Left ventricle myocardium superior (tissue), 1 donor: ENCODE measurements at regions not wholly inside any gene's neighbourhood (a gene's known extent, or its start where the extent isn't known, plus 50 kb on each side); places are given as distances from the start of the nearest gene placed in this dataset.
"Not testable (repeated sequence)": the region's sequence is repeated elsewhere in the genome, so short reads cannot be mapped to it uniquely, and the experiment has no call there.

Experiments used
- ATAC-seq: fragments of 200-7000 bp; cut with Tn5 transposase; one replicate; pipeline ENCODE4 v1.9.1; 2020; ENCODE audit warnings: mild to moderate bottlenecking, moderate library complexity
- DNase-seq: peaks from one replicate; pipeline ENCODE4 v3.0.0-alpha.2; 2020
- intact Hi-C: fragments of 100-400 bp; cut with micrococcal nuclease; formaldehyde crosslinking; loops from one replicate; pipeline ENCODE4 v1.11.0; 2022
- donor health status: DM: no; HTN: yes; CAD: no; lungs with severe emphysema.

GRCh38 chr11:70888061-70888460 lies 364.3 kb downstream of the SHANK2 start:
- ATAC-seq (no peak), DNase-seq (no peak)
- intact Hi-C loops = no loop called here

GRCh38 chr11:70889411-70889810 lies 363.0 kb downstream of the SHANK2 start:
- DNase-seq (no peak), ATAC-seq (no peak)
- intact Hi-C loops = no loop called here

GRCh38 chr11:70891844-70892380 lies 360.5 kb downstream of the SHANK2 start:
- ATAC-seq (no peak), DNase-seq (no peak)
- intact Hi-C loops = no loop called here

- no peak for ATAC-seq
- intact Hi-C loops = no loop called here
- no peak for DNase-seq
Measured at GRCh38 chr11:70892889-70893288, 359.5 kb downstream of the SHANK2 start.

GRCh38 chr11:70894566-70895365 lies 357.6 kb downstream of the SHANK2 start:
- intact Hi-C loops = no loop called here
- ATAC-seq (no peak), DNase-seq (no peak)

- no peak for ATAC-seq
- DNase-seq = no peak
- intact Hi-C loops = no loop called here
Measured at GRCh38 chr11:70895366-70895670, 357.1 kb downstream of the SHANK2 start.

GRCh38 chr11:70897429-70897828 lies 354.9 kb downstream of the SHANK2 start:
- DNase-seq (no peak), ATAC-seq (no peak)
- intact Hi-C loops = no loop called here

- ATAC-seq (no peak), DNase-seq (no peak)
- intact Hi-C loops = no loop called here
Measured at GRCh38 chr11:70899616-70900015, 352.8 kb downstream of the SHANK2 start.

GRCh38 chr11:70900540-70900939 lies 351.8 kb downstream of the SHANK2 start:
- no peak for ATAC-seq
- intact Hi-C loops = no loop called here
- DNase-seq = no peak

- DNase-seq (no peak), ATAC-seq (no peak)
Measured at GRCh38 chr11:70901951-70902521, 350.3 kb downstream of the SHANK2 start.

GRCh38 chr11:70903229-70903628 lies 349.1 kb downstream of the SHANK2 start:
- ATAC-seq, intact Hi-C loops, DNase-seq: not testable (repeated sequence)

More at GRCh38 chr11:70901951-70902521, 350.3 kb downstream of the SHANK2 start:
- intact Hi-C loops = no loop called here

- no peak for DNase-seq
Measured at GRCh38 chr11:70906101-70906500, 346.3 kb downstream of the SHANK2 start.

GRCh38 chr11:70908223-70908622 lies 344.2 kb downstream of the SHANK2 start:
- ATAC-seq (no peak), DNase-seq (no peak)
- intact Hi-C loops = no loop called here

More at GRCh38 chr11:70906101-70906500, 346.3 kb downstream of the SHANK2 start:
- intact Hi-C loops = no loop called here
- ATAC-seq = no peak

GRCh38 chr11:70910835-70911234 lies 341.5 kb downstream of the SHANK2 start:
- ATAC-seq (no peak), DNase-seq (no peak)
- intact Hi-C loops = no loop called here

- intact Hi-C loops = no loop called here
- no peak for DNase-seq
- no peak for ATAC-seq
Measured at GRCh38 chr11:70912226-70912840, 340.0 kb downstream of the SHANK2 start.

- DNase-seq = no peak
- ATAC-seq = no peak
- intact Hi-C loops = no loop called here
Measured at GRCh38 chr11:70913715-70914231, 338.6 kb downstream of the SHANK2 start.

- intact Hi-C loops = no loop called here
- no peak for DNase-seq
- ATAC-seq = no peak
Measured at GRCh38 chr11:70914496-70914895, 337.9 kb downstream of the SHANK2 start.

- DNase-seq (no peak), ATAC-seq (no peak)
- intact Hi-C loops = no loop called here
Measured at GRCh38 chr11:70915158-70915985, 337.0 kb downstream of the SHANK2 start.

GRCh38 chr11:70916351-70916750 lies 336.0 kb downstream of the SHANK2 start:
- intact Hi-C loops = no loop called here
- DNase-seq (no peak), ATAC-seq (no peak)
